ENCODE measurements at regions not wholly inside any gene's neighbourhood (a gene's known extent, or its start where the extent isn't known, plus 50 kb on each side); places are given as distances from the start of the nearest gene placed in this dataset.

DNA sequence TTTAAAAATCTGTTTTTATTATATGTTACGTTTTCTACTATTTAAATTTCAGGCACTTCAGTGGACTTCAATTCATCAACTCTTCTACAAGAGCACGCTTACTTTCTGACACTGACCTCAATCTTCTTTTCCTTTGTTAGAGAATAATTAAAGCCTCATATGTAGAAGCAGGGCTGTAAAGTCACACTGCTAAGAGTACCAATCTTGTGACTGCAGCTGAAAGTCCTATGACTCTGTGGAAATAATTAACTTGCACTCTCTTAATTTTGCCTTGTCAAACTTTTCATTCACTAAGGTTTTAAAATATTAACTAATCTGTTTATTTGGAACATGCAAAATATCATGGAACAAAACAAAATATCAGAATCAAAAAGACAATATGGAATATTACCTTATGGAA is 498.1 kb downstream of the PCDH10 start:
- CTCF ChIA-PET: no interaction called here
- H3K27ac ChIP-seq (ENCODE audit: low read length): no peak overlapping the region
- no peak for ATAC-seq
- POLR2A ChIA-PET: no interaction called here
- no peaks in the 10 kb centered on the region for H3K4me1 ChIP-seq (ENCODE audit: control insufficient read depth, insufficient read depth, low read length)
- DNase-seq (ENCODE audit: low read depth, low spot score): no peak
- no TSS peak for BruUV-seq (replicated peaks)
- H3K27me3 ChIP-seq (ENCODE audit: control insufficient read depth, insufficient read depth, low read length): no peaks in the 10 kb centered on the region
- H3K36me3 ChIP-seq (ENCODE audit: control insufficient read depth, insufficient read depth, low read length): no peaks in the 10 kb centered on the region
- intact Hi-C loops (cut with micrococcal nuclease; ENCODE audit: unreplicated experiment): no loop called here
- no peak overlapping the region for H3K4me3 ChIP-seq (ENCODE audit: low read depth in 2 of 2, low read length in 2 of 2)
- no peak for TF ChIP-seq SIN3A (IDR thresholded peaks at IDR 0.05; ENCODE audit: borderline replicate concordance, insufficient read depth, low read depth, low read length)
- TF ChIP-seq TCF7L2 (IDR thresholded peaks at IDR 0.05; ENCODE audit: low read depth, low read length): no peak
- TF ChIP-seq, protein P1, sequence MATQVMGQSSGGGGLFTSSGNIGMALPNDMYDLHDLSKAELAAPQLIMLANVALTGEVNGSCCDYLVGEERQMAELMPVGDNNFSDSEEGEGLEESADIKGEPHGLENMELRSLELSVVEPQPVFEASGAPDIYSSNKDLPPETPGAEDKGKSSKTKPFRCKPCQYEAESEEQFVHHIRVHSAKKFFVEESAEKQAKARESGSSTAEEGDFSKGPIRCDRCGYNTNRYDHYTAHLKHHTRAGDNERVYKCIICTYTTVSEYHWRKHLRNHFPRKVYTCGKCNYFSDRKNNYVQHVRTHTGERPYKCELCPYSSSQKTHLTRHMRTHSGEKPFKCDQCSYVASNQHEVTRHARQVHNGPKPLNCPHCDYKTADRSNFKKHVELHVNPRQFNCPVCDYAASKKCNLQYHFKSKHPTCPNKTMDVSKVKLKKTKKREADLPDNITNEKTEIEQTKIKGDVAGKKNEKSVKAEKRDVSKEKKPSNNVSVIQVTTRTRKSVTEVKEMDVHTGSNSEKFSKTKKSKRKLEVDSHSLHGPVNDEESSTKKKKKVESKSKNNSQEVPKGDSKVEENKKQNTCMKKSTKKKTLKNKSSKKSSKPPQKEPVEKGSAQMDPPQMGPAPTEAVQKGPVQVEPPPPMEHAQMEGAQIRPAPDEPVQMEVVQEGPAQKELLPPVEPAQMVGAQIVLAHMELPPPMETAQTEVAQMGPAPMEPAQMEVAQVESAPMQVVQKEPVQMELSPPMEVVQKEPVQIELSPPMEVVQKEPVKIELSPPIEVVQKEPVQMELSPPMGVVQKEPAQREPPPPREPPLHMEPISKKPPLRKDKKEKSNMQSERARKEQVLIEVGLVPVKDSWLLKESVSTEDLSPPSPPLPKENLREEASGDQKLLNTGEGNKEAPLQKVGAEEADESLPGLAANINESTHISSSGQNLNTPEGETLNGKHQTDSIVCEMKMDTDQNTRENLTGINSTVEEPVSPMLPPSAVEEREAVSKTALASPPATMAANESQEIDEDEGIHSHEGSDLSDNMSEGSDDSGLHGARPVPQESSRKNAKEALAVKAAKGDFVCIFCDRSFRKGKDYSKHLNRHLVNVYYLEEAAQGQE (IDR thresholded peaks at IDR 0.05; ENCODE audit: insufficient read depth in 1 of 2, low read depth in 2 of 2, low read length in 1 of 2): no peak
- TF ChIP-seq POLR2AphosphoS5 (IDR thresholded peaks at IDR 0.05; ENCODE audit: low read depth, low read length): no peak
- TF ChIP-seq, protein P2, sequence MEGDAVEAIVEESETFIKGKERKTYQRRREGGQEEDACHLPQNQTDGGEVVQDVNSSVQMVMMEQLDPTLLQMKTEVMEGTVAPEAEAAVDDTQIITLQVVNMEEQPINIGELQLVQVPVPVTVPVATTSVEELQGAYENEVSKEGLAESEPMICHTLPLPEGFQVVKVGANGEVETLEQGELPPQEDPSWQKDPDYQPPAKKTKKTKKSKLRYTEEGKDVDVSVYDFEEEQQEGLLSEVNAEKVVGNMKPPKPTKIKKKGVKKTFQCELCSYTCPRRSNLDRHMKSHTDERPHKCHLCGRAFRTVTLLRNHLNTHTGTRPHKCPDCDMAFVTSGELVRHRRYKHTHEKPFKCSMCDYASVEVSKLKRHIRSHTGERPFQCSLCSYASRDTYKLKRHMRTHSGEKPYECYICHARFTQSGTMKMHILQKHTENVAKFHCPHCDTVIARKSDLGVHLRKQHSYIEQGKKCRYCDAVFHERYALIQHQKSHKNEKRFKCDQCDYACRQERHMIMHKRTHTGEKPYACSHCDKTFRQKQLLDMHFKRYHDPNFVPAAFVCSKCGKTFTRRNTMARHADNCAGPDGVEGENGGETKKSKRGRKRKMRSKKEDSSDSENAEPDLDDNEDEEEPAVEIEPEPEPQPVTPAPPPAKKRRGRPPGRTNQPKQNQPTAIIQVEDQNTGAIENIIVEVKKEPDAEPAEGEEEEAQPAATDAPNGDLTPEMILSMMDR (IDR thresholded peaks at IDR 0.05): no peak
- no peaks in the 10 kb centered on the region for H3K9me3 ChIP-seq (ENCODE audit: control insufficient read depth, insufficient read depth, low read depth, low read length)
- in situ Hi-C loops (cut with HindIII; ENCODE audit: low pct_unique_long_range_greater_than_20kb, low sequenced_read_pairs): no loop called here

DNA sequence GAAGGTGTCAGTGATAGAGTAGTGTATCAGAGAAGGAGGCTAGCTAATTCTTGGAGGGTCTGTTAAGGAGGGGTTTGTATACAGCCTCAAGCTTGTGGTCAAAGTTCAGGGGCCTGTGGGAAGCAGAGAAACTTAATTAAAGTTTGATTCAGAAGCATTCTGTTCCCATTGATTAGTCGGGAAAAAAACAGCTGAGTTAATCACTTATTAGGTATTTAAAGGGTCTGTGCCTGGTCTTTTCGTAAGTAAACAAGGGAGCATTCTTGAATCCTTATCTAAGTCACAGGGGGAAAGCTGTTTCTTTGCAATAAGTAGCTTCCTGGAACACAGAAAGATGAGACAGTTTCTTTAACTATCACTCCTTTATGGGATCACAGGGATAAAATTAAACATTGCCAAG is 492.1 kb downstream of the PCDH10 start:
- CTCF ChIA-PET: no interaction called here
- Histone ChIP-seq H3K27ac (ENCODE audit: low read length) (no peak overlapping the region), H3K4me1 (ENCODE audit: control insufficient read depth, insufficient read depth, low read length) (no peaks in the 10 kb centered on the region), H3K36me3 (ENCODE audit: control insufficient read depth, insufficient read depth, low read length) (no peaks in the 10 kb centered on the region), H3K9me3 (ENCODE audit: control insufficient read depth, insufficient read depth, low read depth, low read length) (no peaks in the 10 kb centered on the region), H3K4me3 (ENCODE audit: low read depth in 2 of 2, low read length in 2 of 2) (no peak overlapping the region), H3K27me3 (ENCODE audit: control insufficient read depth, insufficient read depth, low read length) (no peaks in the 10 kb centered on the region)
- TF ChIP-seq, protein P1 (IDR thresholded peaks at IDR 0.05; ENCODE audit: insufficient read depth in 1 of 2, low read depth in 2 of 2, low read length in 1 of 2): no peak
- TF ChIP-seq, protein P2 (IDR thresholded peaks at IDR 0.05): no peak
- TF ChIP-seq POLR2AphosphoS5 (IDR thresholded peaks at IDR 0.05; ENCODE audit: low read depth, low read length): no peak
- no peak for TF ChIP-seq SIN3A (IDR thresholded peaks at IDR 0.05; ENCODE audit: borderline replicate concordance, insufficient read depth, low read depth, low read length)
- TF ChIP-seq TCF7L2 (IDR thresholded peaks at IDR 0.05; ENCODE audit: low read depth, low read length): no peak
- no TSS peak for BruUV-seq (replicated peaks)
- in situ Hi-C loops (cut with HindIII; ENCODE audit: low pct_unique_long_range_greater_than_20kb, low sequenced_read_pairs): no loop called here
- POLR2A ChIA-PET: no interaction called here
- intact Hi-C loops (cut with micrococcal nuclease; ENCODE audit: unreplicated experiment): no loop called here
- DNase-seq (ENCODE audit: low read depth, low spot score): no peak
- ATAC-seq: no peak

All from Panc1 (cell line).